ENCODE measurements at regions not wholly inside any gene's neighbourhood (a gene's known extent, or its start where the extent isn't known, plus 50 kb on each side); places are given as distances from the start of the nearest gene placed in this dataset.
"Not testable (repeated sequence)": the region's sequence is repeated elsewhere in the genome, so short reads cannot be mapped to it uniquely, and the experiment has no call there.

- not testable (repeated sequence) for DNase-seq (ENCODE audit: low read depth, low spot score); H3K4me3 ChIP-seq (ENCODE audit: low read length)
These were observed 51.5 kb upstream of the MUC20 start for GRCh38 chr3:195669310-195669709.

GRCh38 chr3:195668131-195668766, 52.5 kb upstream of the MUC20 start:
- H3K4me3 ChIP-seq (ENCODE audit: low read length); DNase-seq (ENCODE audit: low read depth, low spot score): not testable (repeated sequence)

- not testable (repeated sequence) for DNase-seq (ENCODE audit: low read depth, low spot score)
These were observed 55.5 kb upstream of the MUC20 start for GRCh38 chr3:195665311-195665710.

GRCh38 chr3:195664131-195664530, 56.6 kb upstream of the MUC20 start:
- not testable (repeated sequence) for H3K4me3 ChIP-seq (ENCODE audit: low read length)

More at GRCh38 chr3:195665311-195665710, 55.5 kb upstream of the MUC20 start:
- not testable (repeated sequence) for H3K4me3 ChIP-seq (ENCODE audit: low read length)

GRCh38 chr3:195659136-195659533, 61.6 kb upstream of the MUC20 start:
- not testable (repeated sequence) for DNase-seq (ENCODE audit: low read depth, low spot score); H3K4me3 ChIP-seq (ENCODE audit: low read length)

More at GRCh38 chr3:195664131-195664530, 56.6 kb upstream of the MUC20 start:
- not testable (repeated sequence) for DNase-seq (ENCODE audit: low read depth, low spot score)

- H3K4me3 ChIP-seq (ENCODE audit: low read length) = peak overlapping the region; percentile 55
These were observed 62.2 kb upstream of the MUC20 start for GRCh38 chr3:195658381-195659135.

GRCh38 chr3:195657475-195658372, 63.1 kb upstream of the MUC20 start:
- DNase-seq (ENCODE audit: low read depth, low spot score) = peak; percentile 63
- H3K4me3 ChIP-seq (ENCODE audit: low read length) = peak overlapping the region; percentile 55

More at GRCh38 chr3:195658381-195659135, 62.2 kb upstream of the MUC20 start:
- not testable (repeated sequence) for DNase-seq (ENCODE audit: low read depth, low spot score)

GRCh38 chr3:195656091-195656490, 64.7 kb upstream of the MUC20 start:
- DNase-seq (ENCODE audit: low read depth, low spot score); H3K4me3 ChIP-seq (ENCODE audit: low read length): not testable (repeated sequence)

GRCh38 chr3:195654746-195655145, 66.0 kb upstream of the MUC20 start:
- not testable (repeated sequence) for H3K4me3 ChIP-seq (ENCODE audit: low read length); DNase-seq (ENCODE audit: low read depth, low spot score)

- H3K4me3 ChIP-seq (ENCODE audit: low read length); DNase-seq (ENCODE audit: low read depth, low spot score): not testable (repeated sequence)
These were observed 66.6 kb upstream of the MUC20 start for GRCh38 chr3:195654138-195654537.

GRCh38 chr3:195653641-195654040, 67.1 kb upstream of the MUC20 start:
- not testable (repeated sequence) for H3K4me3 ChIP-seq (ENCODE audit: low read length); DNase-seq (ENCODE audit: low read depth, low spot score)

GRCh38 chr3:195647912-195648702, 64.4 kb upstream of the APOD start:
- not testable (repeated sequence) for H3K4me3 ChIP-seq (ENCODE audit: low read length); DNase-seq (ENCODE audit: low read depth, low spot score)

GRCh38 chr3:195645872-195646271, 62.1 kb upstream of the APOD start:
- not testable (repeated sequence) for DNase-seq (ENCODE audit: low read depth, low spot score); H3K4me3 ChIP-seq (ENCODE audit: low read length)

- DNase-seq (ENCODE audit: low read depth, low spot score); H3K4me3 ChIP-seq (ENCODE audit: low read length): not testable (repeated sequence)
These were observed 59.5 kb upstream of the APOD start for GRCh38 chr3:195643245-195643644.

- DNase-seq (ENCODE audit: low read depth, low spot score); H3K4me3 ChIP-seq (ENCODE audit: low read length): not testable (repeated sequence)
These were observed 58.6 kb upstream of the APOD start for GRCh38 chr3:195642311-195642710.

GRCh38 chr3:195638456-195638855, 54.7 kb upstream of the APOD start:
- not testable (repeated sequence) for H3K4me3 ChIP-seq (ENCODE audit: low read length); DNase-seq (ENCODE audit: low read depth, low spot score)

- not testable (repeated sequence) for H3K4me3 ChIP-seq (ENCODE audit: low read length); DNase-seq (ENCODE audit: low read depth, low spot score)
These were observed 53.9 kb upstream of the APOD start for GRCh38 chr3:195637473-195638233.

- not testable (repeated sequence) for H3K4me3 ChIP-seq (ENCODE audit: low read length); DNase-seq (ENCODE audit: low read depth, low spot score)
These were observed 53.3 kb upstream of the APOD start for GRCh38 chr3:195637011-195637410.

Measured in Jurkat, Clone E6-1 (cell line).